HepG2 (cell line): ENCODE measurements at regions not wholly inside any gene's neighbourhood (a gene's known extent, or its start where the extent isn't known, plus 50 kb on each side); places are given as distances from the start of the nearest gene placed in this dataset.

Experiments
- BRCA1 ChIP-seq: sonication (generic); formaldehyde crosslinking; IDR thresholded peaks from 2 replicates; pipeline ENCODE4 v1.4.0; 2020; ENCODE audit warnings: missing genetic modification reagents
- ELF4 ChIP-seq: sonication (generic); formaldehyde crosslinking; IDR thresholded peaks from 2 replicates; pipeline ENCODE4 v1.5.0; 2020; ENCODE audit warnings: missing genetic modification reagents, mild to moderate bottlenecking, moderate library complexity, borderline replicate concordance
- KDM1A ChIP-seq: IDR thresholded peaks from 2 replicates; pipeline ENCODE4 v1.6.1; 2016; ENCODE audit warnings: missing compliant biosample characterization
- KLF16 ChIP-seq, 2 experiments: sonication (generic) in 1 of 2; formaldehyde crosslinking in 1 of 2; IDR thresholded peaks; 2 replicates each; pipeline versions ENCODE4 v1.6.1 to v1.8.0; 2016 to 2023; ENCODE audit warnings: missing genetic modification reagents in 2 of 2, missing compliant biosample characterization in 1 of 2
- NFE2L2 ChIP-seq: fragments of 150-350 bp; IDR thresholded peaks from 2 replicates; pipeline ENCODE4 v1.6.1; 2014; ENCODE audit warnings: low read length
- TCF7 ChIP-seq: sonication (generic); IDR thresholded peaks from 2 replicates; pipeline ENCODE4 v1.6.1; 2016; ENCODE audit warnings: antibody characterized with exemption, low read depth
- YY1 ChIP-seq: IDR thresholded peaks from 2 replicates; pipeline ENCODE4 v1.6.1; 2011; ENCODE audit warnings: low read length, low read depth, moderate library complexity, mild to moderate bottlenecking; ENCODE audit not compliant: insufficient read depth, insufficient replicate concordance
- ZNF768 ChIP-seq: sonication (generic); formaldehyde crosslinking; IDR thresholded peaks from 2 replicates; pipeline ENCODE4 v1.4.0; 2020; ENCODE audit warnings: missing genetic modification reagents
- TF ChIP-seq, protein P1 (sequence below): sonication (generic); formaldehyde crosslinking; IDR thresholded peaks from 2 replicates; pipeline ENCODE4 v1.5.0; 2020; ENCODE audit warnings: mild to moderate bottlenecking, missing genetic modification reagents, moderate library complexity
- TF ChIP-seq, protein P2 (sequence below): sonication (generic); formaldehyde crosslinking; IDR thresholded peaks from 2 replicates; pipeline ENCODE4 v1.4.0; 2020; ENCODE audit warnings: missing genetic modification reagents
- TF ChIP-seq, protein P3 (sequence below): sonication (generic); formaldehyde crosslinking; IDR thresholded peaks from 2 replicates; pipeline ENCODE4 v1.8.1; 2023; ENCODE audit warnings: mild to moderate bottlenecking, inconsistent platforms, moderate library complexity, missing genetic modification reagents, borderline replicate concordance
- TF ChIP-seq, protein P4 (sequence below): IDR thresholded peaks from 2 replicates; pipeline ENCODE4 v1.6.1; 2016; ENCODE audit warnings: low read depth, control low read depth

DNA sequence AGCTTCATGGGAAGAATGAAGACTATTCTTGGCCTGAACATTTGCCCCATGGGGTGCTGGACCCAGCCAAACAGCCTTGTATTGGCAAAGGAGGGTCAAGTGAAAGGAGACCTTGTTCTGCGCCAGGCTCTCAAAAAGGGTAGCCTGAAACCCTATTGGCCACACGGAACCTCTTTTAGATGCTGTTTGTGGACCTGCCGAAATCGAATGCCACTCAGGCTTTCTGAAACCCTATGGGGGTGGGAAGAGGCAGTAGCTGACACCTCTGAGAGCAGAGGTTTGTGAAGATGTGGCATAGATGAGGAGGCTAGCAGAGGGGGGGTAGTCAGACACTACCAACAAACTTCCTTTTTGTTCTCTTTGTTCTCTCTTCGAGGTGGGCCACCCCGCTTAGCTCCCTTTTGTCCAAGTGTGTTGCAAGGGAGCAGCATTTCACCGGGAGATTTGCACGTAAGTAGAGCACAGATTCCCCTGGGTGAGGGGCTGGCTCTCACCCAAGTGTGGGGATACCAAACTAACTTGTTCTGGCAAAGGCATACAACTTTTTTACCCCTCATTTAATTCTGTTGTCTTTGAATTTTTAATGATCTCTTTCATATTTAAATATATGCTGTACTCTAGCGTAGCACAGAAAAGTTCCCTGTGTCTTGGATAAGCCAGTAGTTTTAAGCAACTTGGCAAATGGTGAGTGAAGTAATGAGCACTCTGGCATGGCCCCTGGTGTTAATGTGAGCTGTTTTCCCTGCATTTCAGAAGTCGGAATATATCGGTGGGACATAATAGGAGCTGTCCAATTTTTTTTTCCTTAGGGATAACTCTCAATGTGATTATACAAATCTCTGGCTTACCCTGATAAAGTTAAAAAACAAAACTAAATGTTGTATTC is 107.7 kb downstream of the SEPTIN7 start:
- TF ChIP-seq KDM1A (no peak), BRCA1 (CRISPR knock-in tag) (no peak), NFE2L2 (no peak), YY1 (no peak), ZNF768 (no peak), TCF7 (no peak), ELF4 (no peak), KLF16 (CRISPR knock-in tag; IDR thresholded peaks at IDR 0.05) (no peak)
- TF ChIP-seq, protein P1, sequence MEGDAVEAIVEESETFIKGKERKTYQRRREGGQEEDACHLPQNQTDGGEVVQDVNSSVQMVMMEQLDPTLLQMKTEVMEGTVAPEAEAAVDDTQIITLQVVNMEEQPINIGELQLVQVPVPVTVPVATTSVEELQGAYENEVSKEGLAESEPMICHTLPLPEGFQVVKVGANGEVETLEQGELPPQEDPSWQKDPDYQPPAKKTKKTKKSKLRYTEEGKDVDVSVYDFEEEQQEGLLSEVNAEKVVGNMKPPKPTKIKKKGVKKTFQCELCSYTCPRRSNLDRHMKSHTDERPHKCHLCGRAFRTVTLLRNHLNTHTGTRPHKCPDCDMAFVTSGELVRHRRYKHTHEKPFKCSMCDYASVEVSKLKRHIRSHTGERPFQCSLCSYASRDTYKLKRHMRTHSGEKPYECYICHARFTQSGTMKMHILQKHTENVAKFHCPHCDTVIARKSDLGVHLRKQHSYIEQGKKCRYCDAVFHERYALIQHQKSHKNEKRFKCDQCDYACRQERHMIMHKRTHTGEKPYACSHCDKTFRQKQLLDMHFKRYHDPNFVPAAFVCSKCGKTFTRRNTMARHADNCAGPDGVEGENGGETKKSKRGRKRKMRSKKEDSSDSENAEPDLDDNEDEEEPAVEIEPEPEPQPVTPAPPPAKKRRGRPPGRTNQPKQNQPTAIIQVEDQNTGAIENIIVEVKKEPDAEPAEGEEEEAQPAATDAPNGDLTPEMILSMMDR (CRISPR knock-in tag), result no peak
- TF ChIP-seq, protein P2, sequence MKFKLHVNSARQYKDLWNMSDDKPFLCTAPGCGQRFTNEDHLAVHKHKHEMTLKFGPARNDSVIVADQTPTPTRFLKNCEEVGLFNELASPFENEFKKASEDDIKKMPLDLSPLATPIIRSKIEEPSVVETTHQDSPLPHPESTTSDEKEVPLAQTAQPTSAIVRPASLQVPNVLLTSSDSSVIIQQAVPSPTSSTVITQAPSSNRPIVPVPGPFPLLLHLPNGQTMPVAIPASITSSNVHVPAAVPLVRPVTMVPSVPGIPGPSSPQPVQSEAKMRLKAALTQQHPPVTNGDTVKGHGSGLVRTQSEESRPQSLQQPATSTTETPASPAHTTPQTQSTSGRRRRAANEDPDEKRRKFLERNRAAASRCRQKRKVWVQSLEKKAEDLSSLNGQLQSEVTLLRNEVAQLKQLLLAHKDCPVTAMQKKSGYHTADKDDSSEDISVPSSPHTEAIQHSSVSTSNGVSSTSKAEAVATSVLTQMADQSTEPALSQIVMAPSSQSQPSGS (CRISPR knock-in tag), result no peak
- TF ChIP-seq, protein P3, sequence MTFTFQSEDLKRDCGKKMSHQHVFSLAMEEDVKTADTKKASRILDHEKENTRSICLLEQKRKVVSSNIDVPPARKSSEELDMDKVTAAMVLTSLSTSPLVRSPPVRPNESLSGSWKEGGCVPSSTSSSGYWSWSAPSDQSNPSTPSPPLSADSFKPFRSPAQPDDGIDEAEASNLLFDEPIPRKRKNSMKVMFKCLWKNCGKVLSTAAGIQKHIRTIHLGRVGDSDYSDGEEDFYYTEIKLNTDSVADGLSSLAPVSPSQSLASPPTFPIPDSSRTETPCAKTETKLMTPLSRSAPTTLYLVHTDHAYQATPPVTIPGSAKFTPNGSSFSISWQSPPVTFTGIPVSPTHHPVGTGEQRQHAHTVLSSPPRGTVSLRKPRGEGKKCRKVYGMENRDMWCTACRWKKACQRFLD (CRISPR knock-in tag), result no peak
- TF ChIP-seq, protein P4, sequence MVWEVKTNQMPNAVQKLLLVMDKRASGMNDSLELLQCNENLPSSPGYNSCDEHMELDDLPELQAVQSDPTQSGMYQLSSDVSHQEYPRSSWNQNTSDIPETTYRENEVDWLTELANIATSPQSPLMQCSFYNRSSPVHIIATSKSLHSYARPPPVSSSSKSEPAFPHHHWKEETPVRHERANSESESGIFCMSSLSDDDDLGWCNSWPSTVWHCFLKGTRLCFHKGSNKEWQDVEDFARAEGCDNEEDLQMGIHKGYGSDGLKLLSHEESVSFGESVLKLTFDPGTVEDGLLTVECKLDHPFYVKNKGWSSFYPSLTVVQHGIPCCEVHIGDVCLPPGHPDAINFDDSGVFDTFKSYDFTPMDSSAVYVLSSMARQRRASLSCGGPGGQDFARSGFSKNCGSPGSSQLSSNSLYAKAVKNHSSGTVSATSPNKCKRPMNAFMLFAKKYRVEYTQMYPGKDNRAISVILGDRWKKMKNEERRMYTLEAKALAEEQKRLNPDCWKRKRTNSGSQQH (CRISPR knock-in tag), result no peak
